Calu3 (cell line): ENCODE measurements at regions not wholly inside any gene's neighbourhood (a gene's known extent, or its start where the extent isn't known, plus 50 kb on each side); places are given as distances from the start of the nearest gene placed in this dataset.

ENCODE experiments used
- BruUV-seq: library from RNA; stranded (reverse); fragments of 400-500 nt; replicated peaks from 2 replicates; lab custom pipeline; 2021; lab: Mats Ljungman, UMichigan
- CTCF ChIA-PET: fragments of 300-600 bp; sonication (Branson Sonifier 250); formaldehyde crosslinking; loops from one replicate; lab custom pipeline; 2022; ENCODE audit warnings: antibody characterized with exemption; lab: Charles Lee
- DNase-seq: peaks from one replicate; pipeline ENCODE4 v3.0.0; 2022
- H3K27ac Mint-ChIP-seq: one replicate; pipeline ENCODE4 v1.8.0; 2022; ENCODE audit warnings: mixed read lengths; ENCODE audit not compliant: unreplicated experiment
- H3K27me3 Mint-ChIP-seq: one replicate; pipeline ENCODE4 v1.8.0; 2022; ENCODE audit warnings: mixed read lengths; ENCODE audit not compliant: unreplicated experiment
- H3K36me3 Mint-ChIP-seq: one replicate; pipeline ENCODE4 v1.8.0; 2022; ENCODE audit warnings: mild to moderate bottlenecking, moderate library complexity, mixed read lengths; ENCODE audit not compliant: insufficient read depth, unreplicated experiment
- H3K4me1 Mint-ChIP-seq: one replicate; pipeline ENCODE4 v1.8.0; 2022; ENCODE audit warnings: mild to moderate bottlenecking, low read depth, mixed read lengths; ENCODE audit not compliant: unreplicated experiment
- H3K4me3 Mint-ChIP-seq: one replicate; pipeline ENCODE4 v1.8.0; 2022; ENCODE audit warnings: mild to moderate bottlenecking, low read depth, moderate library complexity, mixed read lengths; ENCODE audit not compliant: unreplicated experiment
- H3K9me3 Mint-ChIP-seq: one replicate; pipeline ENCODE4 v1.8.0; 2022; ENCODE audit warnings: low read depth, mixed read lengths; ENCODE audit not compliant: unreplicated experiment
- CTCF ChIP-seq: fragments of 200-600 bp; IDR thresholded peaks from one replicate; pipeline ENCODE4 v1.8.0; 2022; ENCODE audit warnings: antibody characterized with exemption; ENCODE audit not compliant: unreplicated experiment
- intact Hi-C: fragments of 100-400 bp; cut with micrococcal nuclease; formaldehyde crosslinking; loops from one replicate; pipeline ENCODE4 v1.10.0; 2022; ENCODE audit not compliant: unreplicated experiment

- H3K36me3 Mint-ChIP-seq, result no peaks in the 10 kb centered on the region
- H3K27ac Mint-ChIP-seq, result no peak overlapping the region
- H3K4me3 Mint-ChIP-seq, result no peak overlapping the region
- peaks cover 2% of the 10 kb centered on the region for H3K9me3 Mint-ChIP-seq
- TF ChIP-seq CTCF, result no peak
- H3K4me1 Mint-ChIP-seq, result no peaks in the 10 kb centered on the region
- CTCF ChIA-PET, result no interaction called here
- intact Hi-C loops, result no loop called here
- no TSS peak for BruUV-seq
- H3K27me3 Mint-ChIP-seq, result no peaks in the 10 kb centered on the region
- no peak for DNase-seq
These were observed 135.2 kb upstream of the TIAM1 start for GRCh38 chr21:31479222-31479621.

GRCh38 chr21:31476263-31477022 lies 132.4 kb upstream of the TIAM1 start:
- no peak overlapping the region for H3K27ac Mint-ChIP-seq
- no peak for TF ChIP-seq CTCF
- H3K4me1 Mint-ChIP-seq, result no peaks in the 10 kb centered on the region
- peaks cover 2% of the 10 kb centered on the region for H3K9me3 Mint-ChIP-seq
- no TSS peak for BruUV-seq
- H3K36me3 Mint-ChIP-seq, result peaks cover 3% of the 10 kb centered on the region
- no peaks in the 10 kb centered on the region for H3K27me3 Mint-ChIP-seq
- H3K4me3 Mint-ChIP-seq, result no peak overlapping the region
- CTCF ChIA-PET, result no interaction called here
- no peak for DNase-seq
- intact Hi-C loops, result no loop called here

GRCh38 chr21:31475223-31475622 lies 131.2 kb upstream of the TIAM1 start:
- Mint-ChIP-seq H3K4me1 (no peaks in the 10 kb centered on the region), H3K9me3 (peaks cover 2% of the 10 kb centered on the region), H3K4me3 (no peak overlapping the region), H3K27ac (no peak overlapping the region), H3K36me3 (peaks cover 3% of the 10 kb centered on the region), H3K27me3 (no peaks in the 10 kb centered on the region)
- BruUV-seq, result no TSS peak
- intact Hi-C loops, result no loop called here
- no peak for TF ChIP-seq CTCF
- CTCF ChIA-PET, result no interaction called here
- DNase-seq, result no peak

- no peak overlapping the region for H3K4me3 Mint-ChIP-seq
- no peak overlapping the region for H3K27ac Mint-ChIP-seq
- no peak for DNase-seq
- no peaks in the 10 kb centered on the region for H3K27me3 Mint-ChIP-seq
- CTCF ChIA-PET, result no interaction called here
- intact Hi-C loops, result no loop called here
- no peaks in the 10 kb centered on the region for H3K4me1 Mint-ChIP-seq
- BruUV-seq, result no TSS peak
- H3K36me3 Mint-ChIP-seq, result peaks cover 3% of the 10 kb centered on the region
- no peak for TF ChIP-seq CTCF
- H3K9me3 Mint-ChIP-seq, result no peaks in the 10 kb centered on the region
These were observed 129.8 kb upstream of the TIAM1 start for GRCh38 chr21:31473685-31474345.
